Left ventricle myocardium superior (tissue), 1 donor: ENCODE measurements at regions not wholly inside any gene's neighbourhood (a gene's known extent, or its start where the extent isn't known, plus 50 kb on each side); places are given as distances from the start of the nearest gene placed in this dataset.
"Not testable (repeated sequence)": the region's sequence is repeated elsewhere in the genome, so short reads cannot be mapped to it uniquely, and the experiment has no call there.

Experiments
- ATAC-seq: fragments of 200-7000 bp; cut with Tn5 transposase; one replicate; pipeline ENCODE4 v1.9.1; 2020; ENCODE audit warnings: mild to moderate bottlenecking, moderate library complexity
- DNase-seq: peaks from one replicate; pipeline ENCODE4 v3.0.0-alpha.2; 2020
- intact Hi-C: fragments of 100-400 bp; cut with micrococcal nuclease; formaldehyde crosslinking; loops from one replicate; pipeline ENCODE4 v1.11.0; 2022
- donor health status: DM: no; HTN: yes; CAD: no; lungs with severe emphysema.

DNA sequence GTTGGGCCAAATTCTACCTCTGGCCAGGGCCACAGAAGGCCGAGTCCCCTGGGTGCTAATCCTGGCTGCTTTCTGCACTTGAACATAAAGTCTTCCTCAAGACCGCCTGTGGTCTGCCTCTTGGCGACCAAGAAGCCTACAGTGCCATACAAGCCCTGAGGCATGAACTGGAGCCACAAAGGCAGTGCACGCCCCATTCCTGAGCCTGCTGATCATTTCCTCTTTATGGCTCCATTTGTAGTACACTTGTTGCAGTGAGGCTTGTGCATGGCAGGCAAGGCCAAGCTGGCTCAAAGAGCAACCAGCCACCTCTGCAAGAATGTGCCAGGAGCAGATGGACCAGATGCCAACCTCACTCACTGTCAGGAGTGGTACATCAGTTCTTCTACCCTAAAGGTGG lies 636.1 kb upstream of the DEFB115 start:
- DNase-seq, intact Hi-C loops, ATAC-seq: not testable (repeated sequence)

GRCh38 chr20:30624310-30624709 lies 633.2 kb upstream of the DEFB115 start:
- intact Hi-C loops, ATAC-seq: not testable (repeated sequence)

GRCh38 chr20:30629376-30629775 lies 628.1 kb upstream of the DEFB115 start:
- not testable (repeated sequence) for ATAC-seq, DNase-seq

More at GRCh38 chr20:30624310-30624709, 633.2 kb upstream of the DEFB115 start:
- not testable (repeated sequence) for DNase-seq

DNA sequence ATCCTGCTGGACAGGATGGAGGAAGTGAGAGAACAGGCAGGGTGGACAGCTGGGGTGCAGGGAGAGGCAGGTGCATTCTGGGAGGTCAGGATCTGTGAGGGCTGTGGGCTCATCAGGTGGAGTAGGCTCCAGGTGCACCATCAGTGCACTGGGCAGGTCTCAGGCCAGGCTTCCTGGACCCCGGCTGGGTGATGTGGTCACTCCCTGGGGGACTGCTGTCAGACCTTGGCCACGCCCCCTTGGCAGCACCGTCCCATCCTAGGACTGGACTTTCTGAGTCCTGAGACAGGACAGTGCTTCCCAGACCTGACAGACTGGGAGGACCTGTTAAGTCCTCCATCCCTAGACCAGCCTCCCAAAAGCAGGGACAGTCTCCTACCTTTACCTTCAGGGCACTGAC lies 626.7 kb upstream of the DEFB115 start:
- DNase-seq (no peak), ATAC-seq (no peak)
- intact Hi-C loops = no loop called here

More at GRCh38 chr20:30629376-30629775, 628.1 kb upstream of the DEFB115 start:
- intact Hi-C loops = not testable (repeated sequence)

DNA sequence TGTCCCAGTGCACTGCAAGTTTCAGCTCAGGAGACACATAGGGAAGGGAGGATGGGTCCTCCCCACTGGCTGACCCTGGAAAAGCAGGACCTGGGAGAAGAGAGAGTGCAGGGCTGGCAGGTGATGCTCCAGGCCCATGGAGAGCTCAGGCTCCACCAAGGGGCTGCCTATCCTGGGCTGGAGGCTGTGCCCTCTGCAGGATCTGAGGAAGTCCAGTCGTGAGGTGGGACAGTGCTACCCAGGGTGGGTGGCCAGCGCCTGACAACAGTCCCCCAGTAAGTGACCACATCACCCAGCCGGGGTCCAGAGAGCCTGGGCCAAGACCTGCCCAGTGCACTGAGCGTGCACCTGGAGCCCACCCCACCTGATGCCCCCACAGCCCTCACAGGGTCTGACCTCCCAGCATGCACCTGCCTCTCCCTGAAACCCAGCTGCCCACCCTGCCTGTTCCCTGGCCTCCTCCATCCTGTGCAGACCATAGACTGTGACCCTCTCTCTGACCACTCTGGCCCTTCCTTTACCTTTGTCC lies 626.1 kb upstream of the DEFB115 start:
- ATAC-seq, DNase-seq, intact Hi-C loops: not testable (repeated sequence)

- ATAC-seq, intact Hi-C loops, DNase-seq: not testable (repeated sequence)
Observed at GRCh38 chr20:30632773-30633172, 624.7 kb upstream of the DEFB115 start.

DNA sequence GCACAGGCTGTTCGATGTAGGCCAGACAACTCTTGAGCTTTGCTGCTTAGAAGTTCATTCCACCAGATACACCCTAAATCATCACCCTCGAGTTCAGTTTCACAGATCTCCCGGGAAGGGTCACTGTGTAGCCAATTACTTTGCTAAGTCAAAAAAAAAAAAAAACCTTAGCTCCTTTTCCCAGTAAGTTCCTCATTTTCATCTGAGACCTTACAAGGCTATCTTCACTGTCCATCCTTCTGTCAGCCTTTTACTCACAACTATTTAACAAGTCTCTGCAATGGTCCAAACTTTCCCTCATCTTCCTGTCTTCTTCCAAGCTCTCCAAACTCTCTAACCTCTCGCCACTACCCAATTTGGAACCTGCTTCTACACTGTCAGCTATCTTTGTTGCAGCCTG lies 615.9 kb upstream of the DEFB115 start:
- ATAC-seq, intact Hi-C loops, DNase-seq: not testable (repeated sequence)

DNA sequence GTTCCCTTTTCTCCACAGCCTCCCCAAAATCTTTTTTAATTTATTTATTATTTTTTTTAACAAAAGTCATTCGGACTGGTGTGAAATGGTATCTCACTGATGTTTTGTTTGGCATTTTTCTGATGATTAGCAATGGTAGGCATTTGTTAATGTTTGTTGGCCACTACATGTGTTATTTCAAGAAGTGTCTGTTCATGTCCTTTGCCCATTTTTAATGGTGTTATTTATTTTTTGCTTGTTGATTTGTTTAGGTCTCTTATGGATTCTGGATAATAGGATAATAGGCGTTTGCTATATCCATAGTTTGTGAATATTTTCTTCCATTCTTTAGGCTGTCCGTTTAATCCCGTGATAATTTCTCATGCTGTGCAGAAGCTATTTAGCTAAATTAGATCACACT lies 596.5 kb upstream of the DEFB115 start:
- intact Hi-C loops, DNase-seq, ATAC-seq: not testable (repeated sequence)

DNA sequence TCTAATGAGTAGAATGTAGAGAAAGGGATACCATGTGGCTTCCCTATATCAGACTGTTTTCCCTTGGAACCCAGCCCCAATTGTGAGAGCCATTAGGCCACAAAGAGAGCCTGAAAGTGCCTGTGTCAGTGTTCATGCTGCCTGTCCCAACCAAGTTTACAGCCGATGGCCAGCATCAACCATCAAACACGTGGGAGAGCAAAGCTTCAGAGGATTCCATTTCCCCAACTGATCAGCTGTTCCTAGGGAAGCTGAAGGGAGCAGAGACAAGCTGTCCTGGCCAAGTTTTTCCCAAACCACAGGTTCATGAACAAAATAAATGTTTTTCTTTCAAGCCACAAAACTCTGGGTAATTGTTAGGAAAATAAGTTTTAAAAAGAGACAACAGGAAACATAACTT lies 589.0 kb upstream of the DEFB115 start:
- ATAC-seq, DNase-seq, intact Hi-C loops: not testable (repeated sequence)

DNA sequence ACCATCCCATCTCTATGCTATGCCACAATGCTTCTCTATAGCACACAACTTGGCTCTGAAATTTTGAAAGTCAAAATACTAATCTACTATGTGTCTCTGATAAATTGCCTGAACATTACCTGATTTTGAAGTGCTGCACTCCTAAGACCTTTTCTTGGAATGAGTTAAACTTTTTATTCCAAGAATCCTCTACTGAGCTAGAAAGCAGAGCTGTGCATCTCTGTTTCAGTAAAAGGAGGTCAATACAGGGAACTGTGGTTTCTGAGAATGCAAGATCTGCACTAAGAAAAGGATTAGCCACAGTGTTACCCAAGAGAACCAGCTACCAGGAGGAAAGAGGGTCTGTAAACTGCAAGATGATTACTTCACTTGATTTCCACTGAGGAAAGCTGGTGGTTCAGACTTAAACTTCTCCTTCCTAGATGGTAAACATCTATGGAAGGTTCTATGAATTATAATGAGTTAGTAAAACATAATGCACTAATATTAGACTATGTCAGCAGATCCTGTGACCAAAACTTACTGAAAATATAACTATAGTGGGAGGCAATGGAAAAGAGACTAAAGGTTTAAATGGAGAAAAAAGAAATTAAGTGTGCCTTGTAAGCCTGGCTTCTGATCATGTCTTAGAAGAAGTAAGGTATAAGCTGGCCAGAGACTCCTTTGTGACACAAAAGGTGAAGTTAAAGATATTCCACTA lies 588.0 kb upstream of the DEFB115 start:
- DNase-seq, intact Hi-C loops, ATAC-seq: not testable (repeated sequence)

DNA sequence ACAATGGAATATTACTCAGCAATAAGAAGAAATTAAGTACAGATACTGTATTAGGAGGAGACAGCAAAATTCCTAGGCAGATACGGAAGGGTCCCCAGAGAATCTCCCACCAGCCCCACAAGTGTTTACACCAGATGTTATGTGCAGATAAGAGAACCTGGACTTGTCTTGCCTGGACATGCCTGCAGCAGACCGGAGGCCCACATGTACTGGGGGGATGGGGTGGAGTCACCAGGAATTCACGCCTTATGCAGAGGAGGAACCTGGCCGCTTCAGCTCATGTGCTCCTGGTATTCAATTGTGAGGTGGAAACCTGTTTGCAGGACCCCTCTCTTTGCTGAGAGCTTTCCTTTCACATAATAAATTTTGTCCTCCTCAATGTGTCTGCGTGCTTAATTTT lies 586.3 kb upstream of the DEFB115 start:
- DNase-seq, ATAC-seq, intact Hi-C loops: not testable (repeated sequence)

DNA sequence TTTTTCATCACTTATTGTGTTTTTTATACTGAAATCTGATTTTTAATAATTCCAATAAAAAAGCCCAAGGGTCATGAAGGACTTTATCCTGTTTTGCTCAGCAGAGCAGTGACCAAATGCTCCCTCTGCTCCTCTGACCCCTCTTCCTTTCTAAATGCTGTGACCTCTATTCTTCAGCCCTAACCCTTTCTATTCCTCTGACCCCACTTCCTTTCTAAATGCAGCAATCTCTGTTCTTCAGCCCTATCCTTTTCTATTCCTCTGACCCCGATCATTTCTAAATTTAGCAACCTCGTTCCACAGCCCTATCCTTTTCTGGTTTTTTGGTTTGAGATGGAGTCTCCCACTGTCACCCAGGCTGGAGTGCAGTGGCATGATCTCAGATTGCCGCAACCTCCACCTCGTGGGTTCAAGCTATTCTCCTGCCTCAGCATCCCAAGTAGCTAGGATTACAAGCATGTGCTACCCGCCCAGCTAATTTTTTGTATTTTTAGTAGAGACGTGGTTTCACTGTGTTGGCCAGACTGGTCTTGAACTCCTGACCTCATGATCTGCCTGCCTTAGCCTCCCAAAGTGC lies 581.4 kb upstream of the DEFB115 start:
- DNase-seq, ATAC-seq, intact Hi-C loops: not testable (repeated sequence)

DNA sequence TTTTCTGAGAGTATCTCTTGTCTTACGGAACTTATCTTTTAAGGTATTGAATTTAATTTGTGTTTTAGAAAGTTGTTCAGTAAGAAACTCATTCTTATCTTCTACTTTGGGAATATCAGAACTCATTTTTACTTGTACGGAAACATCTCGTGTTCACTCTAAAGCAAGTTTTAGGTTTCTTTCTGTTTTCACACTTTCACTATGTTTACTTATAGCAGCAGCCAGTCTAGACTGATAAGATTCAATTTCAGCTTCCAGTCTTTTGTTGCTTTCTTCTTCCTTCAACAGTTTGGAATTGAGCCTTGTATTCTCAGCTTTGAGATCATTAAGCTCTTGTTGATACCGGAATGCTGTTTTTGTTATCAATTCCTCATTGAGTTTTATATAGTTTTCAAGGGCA lies 575.2 kb upstream of the DEFB115 start:
- intact Hi-C loops, ATAC-seq, DNase-seq: not testable (repeated sequence)

DNA sequence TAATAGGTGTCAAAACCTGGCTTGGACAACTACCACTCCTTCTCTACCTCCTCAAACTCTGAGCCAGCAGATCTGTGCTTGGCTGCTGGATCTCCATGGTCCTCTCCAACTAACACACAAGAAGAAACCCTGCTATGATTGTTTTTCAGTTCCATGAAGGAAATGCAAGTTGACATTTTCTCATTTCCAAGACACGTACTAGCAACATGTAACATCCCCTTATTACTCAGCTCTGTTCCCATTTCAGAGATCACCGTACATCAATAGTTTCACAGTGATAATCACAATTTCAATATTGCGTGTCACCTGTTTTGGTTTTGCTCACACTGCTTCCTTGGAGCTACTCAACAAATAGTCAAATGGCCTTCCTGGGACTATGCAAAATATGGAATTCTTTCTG lies 544.6 kb upstream of the DEFB115 start:
- DNase-seq, ATAC-seq, intact Hi-C loops: not testable (repeated sequence)

- ATAC-seq, DNase-seq, intact Hi-C loops: not testable (repeated sequence)
Observed at GRCh38 chr20:30719415-30720199, 537.9 kb upstream of the DEFB115 start.

GRCh38 chr20:30723511-30723910 lies 534.0 kb upstream of the DEFB115 start:
- intact Hi-C loops, DNase-seq, ATAC-seq: not testable (repeated sequence)

GRCh38 chr20:30723934-30724687 lies 533.4 kb upstream of the DEFB115 start:
- intact Hi-C loops, ATAC-seq: not testable (repeated sequence)
- peak; percentile 59 for DNase-seq

GRCh38 chr20:30724688-30725074 lies 532.8 kb upstream of the DEFB115 start:
- DNase-seq, intact Hi-C loops, ATAC-seq: not testable (repeated sequence)

DNA sequence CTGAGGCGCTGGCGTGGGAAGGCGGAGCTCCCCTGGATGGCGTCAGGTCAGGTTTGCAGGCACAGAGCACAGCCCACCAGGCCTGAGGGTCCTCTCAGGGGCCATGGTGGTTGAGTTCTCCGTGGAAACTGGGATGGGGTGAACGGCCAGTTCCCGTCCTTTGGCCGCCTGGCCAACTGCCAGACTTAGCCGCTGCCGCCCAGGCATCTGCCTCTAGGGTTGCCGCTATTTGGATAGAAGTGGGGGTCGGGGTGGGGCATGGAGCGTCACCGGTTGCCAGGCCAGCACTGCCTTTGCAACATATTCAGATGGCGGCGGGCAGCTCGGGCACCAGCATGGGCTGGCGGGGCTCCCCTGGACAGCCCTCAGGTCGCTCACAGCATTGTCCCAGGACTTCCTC lies 532.3 kb upstream of the DEFB115 start:
- intact Hi-C loops, DNase-seq, ATAC-seq: not testable (repeated sequence)
